Peyer's patch (tissue), 4 donors: ENCODE measurements at regions not wholly inside any gene's neighbourhood (a gene's known extent, or its start where the extent isn't known, plus 50 kb on each side); places are given as distances from the start of the nearest gene placed in this dataset.

Source experiments
- POLR2A ChIP-seq, 2 donors: fragments of 450-650 bp; IDR thresholded peaks; one replicate each; pipeline ENCODE4 v1.5.1; 2017; ENCODE audit warnings: antibody characterized with exemption in 2 of 2, mild to moderate bottlenecking in 2 of 2, moderate library complexity in 2 of 2
- TF ChIP-seq, protein P1 (sequence below), 6 experiments: fragments of 450-650 bp in 4 of 6; fragments of 200-600 bp in 2 of 6; sonication (generic) in 1 of 6; IDR thresholded peaks; one replicate each; pipeline ENCODE4 v1.5.1; 2017 to 2019; ENCODE audit warnings: antibody characterized with exemption in 6 of 6, mild to moderate bottlenecking in 3 of 6, moderate library complexity in 1 of 6

DNA sequence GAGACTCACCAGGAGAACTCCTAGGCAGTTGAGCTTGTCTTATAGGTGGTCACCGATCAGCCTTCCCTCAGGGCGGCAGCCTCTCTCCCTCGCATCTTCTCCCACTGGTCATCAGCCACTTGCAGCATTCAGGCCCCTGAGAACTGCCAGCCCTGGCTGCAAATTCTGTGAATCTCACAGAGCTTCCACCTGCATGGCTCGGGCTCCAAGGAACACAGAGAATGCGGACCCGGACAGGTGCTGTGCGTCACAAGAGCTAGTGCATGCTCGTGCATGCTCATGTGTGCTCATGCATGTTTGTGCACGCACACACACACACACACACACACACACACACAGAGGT lies 176.9 kb downstream of the ARHGAP12 start:
- TF ChIP-seq POLR2A (IDR thresholded peaks at IDR 0.05) = no peak
- TF ChIP-seq, protein P1, sequence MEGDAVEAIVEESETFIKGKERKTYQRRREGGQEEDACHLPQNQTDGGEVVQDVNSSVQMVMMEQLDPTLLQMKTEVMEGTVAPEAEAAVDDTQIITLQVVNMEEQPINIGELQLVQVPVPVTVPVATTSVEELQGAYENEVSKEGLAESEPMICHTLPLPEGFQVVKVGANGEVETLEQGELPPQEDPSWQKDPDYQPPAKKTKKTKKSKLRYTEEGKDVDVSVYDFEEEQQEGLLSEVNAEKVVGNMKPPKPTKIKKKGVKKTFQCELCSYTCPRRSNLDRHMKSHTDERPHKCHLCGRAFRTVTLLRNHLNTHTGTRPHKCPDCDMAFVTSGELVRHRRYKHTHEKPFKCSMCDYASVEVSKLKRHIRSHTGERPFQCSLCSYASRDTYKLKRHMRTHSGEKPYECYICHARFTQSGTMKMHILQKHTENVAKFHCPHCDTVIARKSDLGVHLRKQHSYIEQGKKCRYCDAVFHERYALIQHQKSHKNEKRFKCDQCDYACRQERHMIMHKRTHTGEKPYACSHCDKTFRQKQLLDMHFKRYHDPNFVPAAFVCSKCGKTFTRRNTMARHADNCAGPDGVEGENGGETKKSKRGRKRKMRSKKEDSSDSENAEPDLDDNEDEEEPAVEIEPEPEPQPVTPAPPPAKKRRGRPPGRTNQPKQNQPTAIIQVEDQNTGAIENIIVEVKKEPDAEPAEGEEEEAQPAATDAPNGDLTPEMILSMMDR (IDR thresholded peaks at IDR 0.05) = no peak
